CD4-positive, alpha-beta memory T cell (primary cell): ENCODE measurements at regions not wholly inside any gene's neighbourhood (a gene's known extent, or its start where the extent isn't known, plus 50 kb on each side); places are given as distances from the start of the nearest gene placed in this dataset.
"Not testable (repeated sequence)": the region's sequence is repeated elsewhere in the genome, so short reads cannot be mapped to it uniquely, and the experiment has no call there.

Experiments
- CTCF ChIA-PET: fragments of 350-600 bp; sonication (Branson Sonifier 250); formaldehyde crosslinking; loops from one replicate; lab custom pipeline; 2021; ENCODE audit warnings: inconsistent platforms; ENCODE audit not compliant: partially characterized antibody; lab: Charles Lee
- POLR2A ChIA-PET: fragments of 350-600 bp; sonication (Branson Sonifier 250); formaldehyde crosslinking; loops from one replicate; lab custom pipeline; 2021; ENCODE audit not compliant: partially characterized antibody; lab: Charles Lee
- DNase-seq, 5 donors: peaks; one replicate each; pipeline versions ENCODE4 v3.0.0 to v3.0.0-alpha.2; 2020 to 2022; ENCODE audit warnings: mixed read lengths in 1 of 5
- H3K27ac ChIP-seq: one replicate; pipeline ENCODE4 v1.7.0; 2013; ENCODE audit warnings: low read depth, low read length
- H3K27me3 ChIP-seq: 2 replicates; pipeline ENCODE4 v1.7.0; 2013; ENCODE audit warnings: mild to moderate bottlenecking, low read length, moderate library complexity; ENCODE audit not compliant: insufficient read depth
- H3K36me3 ChIP-seq: 2 replicates; pipeline ENCODE4 v1.7.0; 2013; ENCODE audit warnings: mild to moderate bottlenecking, low read length, moderate library complexity; ENCODE audit not compliant: insufficient read depth
- H3K4me1 ChIP-seq: 2 replicates; pipeline ENCODE4 v1.7.0; 2013; ENCODE audit warnings: mild to moderate bottlenecking, low read length, moderate library complexity; ENCODE audit not compliant: insufficient read depth
- H3K4me3 ChIP-seq, 2 donors: one replicate each; pipeline ENCODE4 v1.7.0; 2013; ENCODE audit warnings: low read length in 2 of 2, mild to moderate bottlenecking in 1 of 2
- H3K9me3 ChIP-seq, 2 donors: one replicate each; pipeline ENCODE4 v1.7.0; 2013; ENCODE audit warnings: low read length in 2 of 2, control low read depth in 1 of 2; ENCODE audit not compliant: control insufficient read depth in 1 of 2
- H3K27ac Mint-ChIP-seq, 7 donors: one replicate each; pipeline ENCODE4 v1.8.0; 2020 to 2021; ENCODE audit warnings: mixed read lengths in 7 of 7, mild to moderate bottlenecking in 6 of 7, inconsistent platforms in 3 of 7, moderate library complexity in 3 of 7
- H3K27me3 Mint-ChIP-seq, 2 donors: one replicate each; pipeline ENCODE4 v1.8.0; 2020 to 2021; ENCODE audit warnings: mixed read lengths in 2 of 2
- H3K36me3 Mint-ChIP-seq, 2 donors: one replicate each; pipeline ENCODE4 v1.8.0; 2020 to 2021; ENCODE audit warnings: mixed read lengths in 2 of 2, inconsistent platforms in 1 of 2, mild to moderate bottlenecking in 1 of 2
- H3K4me1 Mint-ChIP-seq, 4 donors: one replicate each; pipeline ENCODE4 v1.8.0; 2020 to 2021; ENCODE audit warnings: mixed read lengths in 4 of 4, mild to moderate bottlenecking in 1 of 4
- H3K4me3 Mint-ChIP-seq, 8 donors: one replicate each; pipeline ENCODE4 v1.8.0; 2020 to 2021; ENCODE audit warnings: mixed read lengths in 8 of 8, mild to moderate bottlenecking in 7 of 8, moderate library complexity in 6 of 8, inconsistent platforms in 3 of 8
- H3K9me3 Mint-ChIP-seq, 8 donors: one replicate each; pipeline ENCODE4 v1.8.0; 2020 to 2021; ENCODE audit warnings: mixed read lengths in 8 of 8, mild to moderate bottlenecking in 5 of 8, inconsistent platforms in 3 of 8, moderate library complexity in 1 of 8
- intact Hi-C: fragments of 100-400 bp; cut with micrococcal nuclease; formaldehyde crosslinking; loops from one replicate; pipeline ENCODE4 v1.15.1; 2023

- H3K4me1 Mint-ChIP-seq: no peaks in the 10 kb centered on the region
- CTCF ChIA-PET: no interaction called here
Observed at GRCh38 chr7:66426996-66427395, 201.7 kb upstream of the KCTD7 start.

GRCh38 chr7:66427956-66428355, 200.7 kb upstream of the KCTD7 start:
- Histone ChIP-seq H3K27ac (no peak overlapping the region), H3K27me3 (no peaks in the 10 kb centered on the region), H3K4me3 (no peak overlapping the region), H3K4me1 (no peaks in the 10 kb centered on the region), H3K36me3 (peaks cover 4% of the 10 kb centered on the region), H3K9me3 (no peaks in the 10 kb centered on the region)
- ChIA-PET POLR2A (no interaction called here), CTCF (no interaction called here)
- intact Hi-C loops: no loop called here
- H3K27ac Mint-ChIP-seq: no peak overlapping the region
- no peaks in the 10 kb centered on the region for H3K27me3 Mint-ChIP-seq
- no peaks in the 10 kb centered on the region for H3K9me3 Mint-ChIP-seq
- peaks cover 0 to 30% of the 10 kb centered on the region in 2 donors for H3K36me3 Mint-ChIP-seq
- H3K4me1 Mint-ChIP-seq: no peaks in the 10 kb centered on the region
- no peak for DNase-seq
- H3K4me3 Mint-ChIP-seq: no peak overlapping the region

More at GRCh38 chr7:66426996-66427395, 201.7 kb upstream of the KCTD7 start:
- H3K4me1 ChIP-seq: no peaks in the 10 kb centered on the region
- H3K27ac ChIP-seq: no peak overlapping the region
- H3K9me3 ChIP-seq: no peaks in the 10 kb centered on the region
- POLR2A ChIA-PET: no interaction called here
- Mint-ChIP-seq H3K36me3 (peaks cover 0 to 30% of the 10 kb centered on the region in 2 donors), H3K4me3 (no peak overlapping the region), H3K27me3 (no peaks in the 10 kb centered on the region), H3K27ac (no peak overlapping the region), H3K9me3 (no peaks in the 10 kb centered on the region)
- no peaks in the 10 kb centered on the region for H3K27me3 ChIP-seq
- intact Hi-C loops: no loop called here
- DNase-seq: no peak
- H3K36me3 ChIP-seq: peaks cover 4% of the 10 kb centered on the region
- no peak overlapping the region for H3K4me3 ChIP-seq

DNA sequence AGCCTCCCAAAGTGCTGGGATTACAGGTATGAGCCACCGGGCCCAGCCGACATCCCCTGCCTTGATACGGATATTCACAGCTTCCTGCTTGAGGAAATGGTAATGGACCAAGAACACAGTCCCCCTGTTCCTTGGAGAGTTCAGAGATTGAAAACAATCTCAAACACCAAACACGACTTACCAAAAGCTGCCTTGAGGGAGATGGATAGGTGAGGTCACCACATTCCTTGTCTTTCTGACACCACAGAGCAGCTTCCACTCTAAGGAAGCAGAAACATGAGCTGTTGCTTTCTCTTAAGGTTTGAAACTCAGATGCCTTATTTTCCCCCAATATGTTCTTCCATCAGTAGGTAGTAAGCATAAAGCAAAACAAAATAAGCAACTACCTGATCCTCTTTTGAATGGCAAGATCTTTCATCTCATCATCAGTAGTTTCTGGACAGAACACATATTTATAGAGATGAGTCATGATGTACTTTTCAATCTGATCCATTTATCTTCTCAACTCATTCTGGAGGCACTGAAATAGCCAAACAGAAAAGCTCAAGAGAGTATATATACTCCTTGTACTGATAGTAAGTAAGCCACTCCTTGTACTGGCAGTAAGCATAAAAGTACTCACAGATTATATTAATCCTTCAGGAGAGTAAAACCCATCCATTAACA, 199.1 kb upstream of the KCTD7 start:
- Histone ChIP-seq H3K27ac (no peak overlapping the region), H3K36me3 (peaks cover 3% of the 10 kb centered on the region), H3K9me3 (no peaks in the 10 kb centered on the region), H3K4me1 (no peaks in the 10 kb centered on the region), H3K27me3 (no peaks in the 10 kb centered on the region), H3K4me3 (no peak overlapping the region)
- Mint-ChIP-seq H3K36me3 (peaks cover 0 to 20% of the 10 kb centered on the region in 2 donors), H3K4me1 (no peaks in the 10 kb centered on the region), H3K27ac (no peak overlapping the region), H3K9me3 (no peaks in the 10 kb centered on the region), H3K4me3 (no peak overlapping the region), H3K27me3 (no peaks in the 10 kb centered on the region)
- CTCF ChIA-PET: no interaction called here
- intact Hi-C loops: no loop called here
- no peak for DNase-seq
- POLR2A ChIA-PET: no interaction called here

- Mint-ChIP-seq H3K4me3 (no peak overlapping the region), H3K9me3 (no peaks in the 10 kb centered on the region), H3K36me3 (peaks cover 0 to 26% of the 10 kb centered on the region in 2 donors), H3K27ac (no peak overlapping the region), H3K4me1 (no peaks in the 10 kb centered on the region), H3K27me3 (no peaks in the 10 kb centered on the region)
- ChIA-PET CTCF (no interaction called here), POLR2A (no interaction called here)
- intact Hi-C loops: no loop called here
- Histone ChIP-seq H3K27ac (no peak overlapping the region), H3K4me1 (no peaks in the 10 kb centered on the region), H3K9me3 (no peaks in the 10 kb centered on the region), H3K27me3 (no peaks in the 10 kb centered on the region), H3K36me3 (no peaks in the 10 kb centered on the region), H3K4me3 (no peak overlapping the region)
- no peak for DNase-seq
Observed at GRCh38 chr7:66430164-66430545, 198.5 kb upstream of the KCTD7 start.

DNA sequence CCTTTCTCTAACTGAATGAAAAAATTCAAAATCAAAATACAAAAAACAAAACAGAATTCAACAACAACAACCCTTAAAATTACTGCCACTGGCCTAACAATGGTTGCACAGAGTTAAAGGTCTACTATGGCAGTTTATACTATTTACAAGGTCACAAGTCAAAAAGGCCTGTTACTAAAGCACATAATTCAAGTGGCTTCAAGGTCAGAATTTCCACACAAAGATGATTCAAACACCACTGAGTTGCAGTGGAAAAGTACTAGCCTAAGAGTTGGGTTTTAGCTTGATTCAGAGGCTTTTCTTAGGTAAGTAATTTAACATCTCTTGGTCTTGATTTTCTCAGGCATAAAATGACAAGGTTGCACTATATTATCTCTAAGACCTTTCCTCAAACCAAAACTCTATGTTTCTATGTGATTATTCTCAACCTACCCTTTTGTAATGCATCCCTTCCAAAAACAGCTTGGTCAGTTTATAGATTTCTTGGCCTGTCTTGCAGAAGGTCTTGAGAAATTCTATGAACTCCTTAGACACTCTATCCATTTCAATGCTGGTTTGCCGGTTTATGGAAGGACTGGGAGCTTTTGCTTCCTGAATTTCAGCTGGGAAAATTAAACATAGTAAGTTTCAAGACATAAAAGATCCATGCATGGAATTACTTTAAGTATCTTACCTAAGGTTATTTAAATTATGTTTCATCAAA, 189.8 kb upstream of the KCTD7 start:
- H3K4me1 ChIP-seq, DNase-seq, H3K9me3 Mint-ChIP-seq, H3K36me3 ChIP-seq, H3K27me3 Mint-ChIP-seq, H3K27me3 ChIP-seq, CTCF ChIA-PET, H3K36me3 Mint-ChIP-seq, intact Hi-C loops, H3K4me1 Mint-ChIP-seq, POLR2A ChIA-PET, H3K27ac Mint-ChIP-seq, H3K4me3 Mint-ChIP-seq, H3K4me3 ChIP-seq, H3K27ac ChIP-seq, H3K9me3 ChIP-seq: not testable (repeated sequence)

DNA sequence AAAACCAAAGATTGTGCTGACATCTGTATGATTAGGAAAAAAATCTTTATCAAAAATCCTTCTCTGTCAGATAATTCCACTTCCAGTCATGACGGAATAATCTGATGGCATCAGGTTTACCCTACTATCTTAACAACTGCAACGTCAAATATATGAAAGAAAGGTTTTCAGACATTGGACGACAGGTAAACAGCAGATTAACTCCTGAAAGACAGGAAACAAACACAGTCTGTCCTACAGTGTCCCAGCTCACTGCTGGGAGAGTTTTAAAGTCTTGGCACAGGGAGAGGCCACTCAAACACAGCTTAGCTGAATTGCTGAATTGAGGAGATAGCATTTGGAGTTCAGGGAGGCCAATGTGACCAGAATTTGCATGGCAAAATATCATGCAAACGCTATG, 186.3 kb upstream of the KCTD7 start:
- no peak overlapping the region for H3K27ac Mint-ChIP-seq
- no peak for DNase-seq
- ChIA-PET CTCF (no interaction called here), POLR2A (no interaction called here)
- no peak overlapping the region for H3K4me3 ChIP-seq
- H3K27me3 ChIP-seq: no peaks in the 10 kb centered on the region
- no peak overlapping the region for H3K4me3 Mint-ChIP-seq
- peaks cover 0 to 11% of the 10 kb centered on the region in 2 donors for H3K36me3 Mint-ChIP-seq
- no peak overlapping the region for H3K27ac ChIP-seq
- H3K27me3 Mint-ChIP-seq: no peaks in the 10 kb centered on the region
- H3K36me3 ChIP-seq: no peaks in the 10 kb centered on the region
- intact Hi-C loops: no loop called here
- no peaks in the 10 kb centered on the region for H3K9me3 ChIP-seq
- peaks cover 0 to 1% (median under 1%) of the 10 kb centered on the region in 4 donors for H3K4me1 Mint-ChIP-seq
- no peaks in the 10 kb centered on the region for H3K9me3 Mint-ChIP-seq
- H3K4me1 ChIP-seq: no peaks in the 10 kb centered on the region

GRCh38 chr7:66443946-66444345, 184.7 kb upstream of the KCTD7 start:
- CTCF ChIA-PET: no interaction called here
- POLR2A ChIA-PET: no interaction called here
- no peaks in the 10 kb centered on the region for H3K9me3 ChIP-seq
- no peak overlapping the region for H3K4me3 ChIP-seq
- DNase-seq: no peak
- H3K36me3 ChIP-seq: no peaks in the 10 kb centered on the region
- intact Hi-C loops: no loop called here
- Mint-ChIP-seq H3K27ac (peak overlapping the region in 2 of 7 donors; percentile 6 to 62), H3K27me3 (no peaks in the 10 kb centered on the region), H3K36me3 (peaks cover 4 to 11% of the 10 kb centered on the region in 2 donors), H3K4me3 (no peak overlapping the region), H3K9me3 (no peaks in the 10 kb centered on the region), H3K4me1 (peaks cover 0 to 1% (median under 1%) of the 10 kb centered on the region in 4 donors)
- no peaks in the 10 kb centered on the region for H3K4me1 ChIP-seq
- H3K27me3 ChIP-seq: no peaks in the 10 kb centered on the region
- no peak overlapping the region for H3K27ac ChIP-seq
